T-helper 2 cell treated with Interferon-gamma antibody and Interleukin-4, amounts not matched to agents 5 μg/mL and 100 μg/mL, for 36 hours (primary cell): ENCODE measurements at regions not wholly inside any gene's neighbourhood (a gene's known extent, or its start where the extent isn't known, plus 50 kb on each side); places are given as distances from the start of the nearest gene placed in this dataset.

Experiments
- DNase-seq: peaks from one replicate; pipeline ENCODE4 v3.0.0; 2021; ENCODE audit warnings: low spot score
- H3K27ac Mint-ChIP-seq: one replicate; pipeline ENCODE4 v1.8.0; 2021; ENCODE audit warnings: mild to moderate bottlenecking, mixed read lengths
- H3K27me3 Mint-ChIP-seq: one replicate; pipeline ENCODE4 v1.8.0; 2021; ENCODE audit warnings: low read depth, mixed read lengths
- H3K36me3 Mint-ChIP-seq: one replicate; pipeline ENCODE4 v1.8.0; 2021; ENCODE audit warnings: low read depth, mixed read lengths
- H3K4me1 Mint-ChIP-seq: one replicate; pipeline ENCODE4 v1.8.0; 2021; ENCODE audit warnings: low read depth, mixed read lengths
- H3K4me3 Mint-ChIP-seq: one replicate; pipeline ENCODE4 v1.8.0; 2022; ENCODE audit warnings: mild to moderate bottlenecking, moderate library complexity, mixed read lengths
- H3K9me3 Mint-ChIP-seq: one replicate; pipeline ENCODE4 v1.8.0; 2021; ENCODE audit warnings: mixed read lengths

DNA sequence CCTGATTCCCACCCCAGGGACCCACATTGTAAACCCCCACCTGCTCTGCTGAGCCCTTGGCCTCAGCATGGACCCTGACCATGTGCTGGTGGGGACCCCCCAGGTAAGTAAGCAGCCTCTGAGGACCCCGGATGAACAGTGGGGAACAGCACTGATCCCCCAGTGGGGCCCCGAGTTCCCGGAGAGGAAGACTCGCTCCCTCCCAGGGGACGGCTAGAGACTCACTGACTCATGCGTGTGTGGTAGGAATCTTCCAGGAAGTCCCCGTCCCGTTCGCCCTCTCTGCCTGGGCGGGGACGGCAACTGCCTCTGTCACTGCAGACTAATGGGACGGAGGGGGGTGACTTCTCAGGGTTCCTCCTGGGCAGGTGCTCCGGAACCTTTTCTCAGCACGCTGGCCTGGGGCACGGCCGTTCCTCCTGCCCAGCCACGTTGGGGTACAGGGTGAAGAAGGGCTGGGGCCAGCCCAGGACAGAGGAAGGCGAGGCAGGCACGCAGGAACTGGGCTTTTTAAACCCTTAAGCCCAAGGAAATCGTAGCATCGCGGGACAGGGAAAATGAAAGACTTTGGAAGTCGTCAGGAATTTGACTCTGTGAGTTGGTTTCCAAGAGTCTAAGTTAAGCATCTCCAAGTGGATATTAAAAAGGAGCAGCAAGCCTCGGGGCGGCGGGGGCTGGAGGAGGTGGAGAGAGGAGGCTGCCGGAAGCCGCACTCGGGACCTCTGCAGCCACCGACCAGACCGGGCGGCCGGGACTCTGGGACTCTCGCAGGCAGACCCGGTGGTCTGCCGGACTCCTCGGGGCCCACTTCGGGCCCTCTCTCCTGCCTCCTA, 178.7 kb downstream of the SEC14L1 start:
- H3K27me3 Mint-ChIP-seq, result no peaks in the 10 kb centered on the region
- no peaks in the 10 kb centered on the region for H3K36me3 Mint-ChIP-seq
- peaks cover 27% of the 10 kb centered on the region for H3K4me1 Mint-ChIP-seq
- H3K9me3 Mint-ChIP-seq, result no peaks in the 10 kb centered on the region
- peak; percentile 73 for DNase-seq
- peak overlapping the region; percentile 93 for H3K4me3 Mint-ChIP-seq
- peak overlapping the region; percentile 84 for H3K27ac Mint-ChIP-seq

DNA sequence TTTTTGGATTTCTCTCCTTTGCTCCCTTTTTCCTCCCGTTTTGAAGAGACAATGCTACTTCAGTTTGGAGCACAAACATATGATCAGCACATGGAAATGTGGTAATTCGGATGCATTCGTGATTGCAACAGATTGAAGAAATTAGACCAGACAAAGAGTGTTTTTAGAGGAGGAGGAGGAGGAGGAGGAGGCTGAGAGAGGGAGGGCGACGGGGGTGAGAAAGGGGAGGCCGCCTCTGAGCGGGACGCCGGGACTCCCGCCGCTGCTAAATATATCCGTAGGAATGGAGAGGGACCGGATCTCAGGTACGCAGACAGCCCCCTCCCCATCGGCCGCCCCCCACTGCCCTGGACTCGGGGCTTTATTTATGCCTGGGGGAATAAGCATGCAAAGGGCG, 179.3 kb downstream of the SEC14L1 start:
- H3K27me3 Mint-ChIP-seq, result no peaks in the 10 kb centered on the region
- no peak for DNase-seq
- H3K36me3 Mint-ChIP-seq, result no peaks in the 10 kb centered on the region
- H3K9me3 Mint-ChIP-seq, result no peaks in the 10 kb centered on the region
- peak overlapping the region; percentile 93 for H3K4me3 Mint-ChIP-seq
- no peak overlapping the region for H3K27ac Mint-ChIP-seq
- peaks cover 32% of the 10 kb centered on the region for H3K4me1 Mint-ChIP-seq

- H3K36me3 Mint-ChIP-seq, result no peaks in the 10 kb centered on the region
- no peaks in the 10 kb centered on the region for H3K27me3 Mint-ChIP-seq
- DNase-seq, result no peak
- peaks cover 38% of the 10 kb centered on the region for H3K4me1 Mint-ChIP-seq
- no peaks in the 10 kb centered on the region for H3K9me3 Mint-ChIP-seq
- peak overlapping the region; percentile 65 for H3K4me3 Mint-ChIP-seq
- no peak overlapping the region for H3K27ac Mint-ChIP-seq
Measured at GRCh38 chr17:77320485-77321256, 179.9 kb downstream of the SEC14L1 start.

GRCh38 chr17:77321649-77322513, 181.1 kb downstream of the SEC14L1 start:
- DNase-seq, result no peak
- Mint-ChIP-seq H3K9me3 (no peaks in the 10 kb centered on the region), H3K4me1 (peaks cover 46% of the 10 kb centered on the region)

GRCh38 chr17:77322514-77323412, 182.0 kb downstream of the SEC14L1 start:
- no peaks in the 10 kb centered on the region for H3K27me3 Mint-ChIP-seq
- H3K36me3 Mint-ChIP-seq, result no peaks in the 10 kb centered on the region
- DNase-seq, result no peak
- no peak overlapping the region for H3K4me3 Mint-ChIP-seq
- no peak overlapping the region for H3K27ac Mint-ChIP-seq
- no peaks in the 10 kb centered on the region for H3K9me3 Mint-ChIP-seq
- H3K4me1 Mint-ChIP-seq, result peaks cover 46% of the 10 kb centered on the region

More at GRCh38 chr17:77321649-77322513, 181.1 kb downstream of the SEC14L1 start:
- H3K36me3 Mint-ChIP-seq, result no peaks in the 10 kb centered on the region
- H3K4me3 Mint-ChIP-seq, result no peak overlapping the region
- H3K27me3 Mint-ChIP-seq, result no peaks in the 10 kb centered on the region
- H3K27ac Mint-ChIP-seq, result no peak overlapping the region

DNA sequence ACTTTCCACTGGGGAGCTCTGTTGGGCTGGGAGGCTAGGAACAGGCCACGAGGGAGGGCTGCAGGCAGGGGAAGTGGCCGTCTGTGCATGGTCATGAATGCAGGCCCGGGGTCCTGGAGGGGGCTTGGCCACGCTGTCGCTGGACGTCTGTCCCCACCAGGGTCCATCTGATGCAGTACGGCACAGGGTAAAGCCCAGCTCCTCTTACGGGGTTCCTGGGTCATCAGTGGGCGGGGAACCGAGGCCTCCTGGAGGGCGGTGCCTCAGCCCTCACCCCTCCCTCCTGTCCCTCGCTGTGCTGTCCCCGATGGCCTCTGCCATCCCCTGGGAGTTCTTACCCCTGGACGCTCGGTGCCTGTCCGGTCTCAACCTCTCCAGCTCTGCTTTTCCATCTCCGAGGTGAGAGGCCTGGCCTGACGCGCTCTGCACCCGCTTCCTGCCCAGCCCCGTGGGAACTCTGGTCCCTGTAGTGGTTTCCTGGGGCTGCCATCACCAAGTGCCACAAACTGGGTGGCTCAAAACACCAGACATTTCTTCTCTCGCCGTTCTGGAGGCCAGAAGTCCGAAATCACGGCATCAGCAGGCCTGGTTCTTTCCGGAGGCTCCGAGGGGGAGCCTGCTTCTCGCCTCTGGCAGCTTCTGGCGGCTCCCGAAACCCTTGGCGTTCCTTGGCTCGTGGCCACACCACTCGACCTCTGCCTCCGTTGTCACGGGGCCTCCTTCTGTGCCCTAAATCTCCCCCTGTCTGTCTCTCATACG, 182.8 kb downstream of the SEC14L1 start:
- H3K36me3 Mint-ChIP-seq, result no peaks in the 10 kb centered on the region
- no peak overlapping the region for H3K27ac Mint-ChIP-seq
- no peak overlapping the region for H3K4me3 Mint-ChIP-seq
- no peak for DNase-seq
- no peaks in the 10 kb centered on the region for H3K27me3 Mint-ChIP-seq
- no peaks in the 10 kb centered on the region for H3K9me3 Mint-ChIP-seq
- H3K4me1 Mint-ChIP-seq, result peaks cover 50% of the 10 kb centered on the region

DNA sequence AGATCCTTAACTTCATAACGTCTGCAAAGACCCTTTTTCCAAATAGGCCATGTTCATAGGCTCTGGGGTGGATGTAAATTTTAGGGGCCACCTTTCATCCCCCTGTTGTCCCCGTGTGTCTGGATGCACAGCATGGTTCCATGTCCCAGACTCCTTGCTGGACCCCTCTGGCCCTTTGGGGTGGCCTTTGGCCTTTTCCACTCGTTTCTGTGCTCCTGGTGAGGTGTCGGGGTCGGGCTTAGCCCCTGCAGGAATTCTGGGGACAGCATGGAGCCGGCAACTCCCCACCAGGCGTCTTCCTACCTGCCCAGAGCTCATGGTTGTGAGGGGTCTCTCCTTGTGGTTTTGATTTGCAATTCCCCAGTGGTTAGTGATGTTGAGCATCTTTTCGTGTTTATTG, 183.5 kb downstream of the SEC14L1 start:
- DNase-seq, result no peak
- peaks cover 47% of the 10 kb centered on the region for H3K4me1 Mint-ChIP-seq
- no peak overlapping the region for H3K4me3 Mint-ChIP-seq
- H3K27me3 Mint-ChIP-seq, result no peaks in the 10 kb centered on the region
- H3K27ac Mint-ChIP-seq, result no peak overlapping the region
- H3K9me3 Mint-ChIP-seq, result no peaks in the 10 kb centered on the region
- H3K36me3 Mint-ChIP-seq, result no peaks in the 10 kb centered on the region

DNA sequence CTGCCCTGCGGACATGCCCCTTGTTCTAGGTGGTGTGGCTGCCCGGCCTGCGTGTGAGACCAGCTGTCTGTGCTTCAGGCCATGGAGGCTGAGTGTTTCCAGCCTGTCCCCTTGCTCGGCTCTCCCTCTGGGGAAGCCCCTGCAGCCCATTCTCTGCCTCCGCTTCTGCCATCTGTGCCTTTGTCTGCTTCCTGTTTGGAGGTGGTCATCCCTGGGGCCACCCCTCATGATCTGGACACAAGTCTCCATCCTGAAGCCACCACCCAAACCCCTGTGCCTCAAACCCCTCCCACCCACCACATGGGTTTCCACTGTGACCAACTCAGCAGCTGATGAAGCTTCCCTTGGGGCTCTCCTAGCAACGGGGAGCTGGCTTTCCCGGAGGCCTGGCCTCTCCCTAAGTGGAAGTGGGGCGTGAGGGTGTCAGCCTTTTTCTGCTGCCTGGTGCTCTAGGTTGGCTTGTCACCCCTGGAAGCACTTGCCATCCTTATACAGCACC, 184.9 kb downstream of the SEC14L1 start:
- Mint-ChIP-seq H3K27me3 (no peaks in the 10 kb centered on the region), H3K36me3 (no peaks in the 10 kb centered on the region), H3K4me3 (peak overlapping the region; percentile 56), H3K4me1 (peaks cover 37% of the 10 kb centered on the region), H3K27ac (peak overlapping the region; percentile 87), H3K9me3 (no peaks in the 10 kb centered on the region)
- no peak for DNase-seq

- H3K27me3 Mint-ChIP-seq, result no peaks in the 10 kb centered on the region
- H3K27ac Mint-ChIP-seq, result peak overlapping the region; percentile 69
- peaks cover 37% of the 10 kb centered on the region for H3K4me1 Mint-ChIP-seq
- no peaks in the 10 kb centered on the region for H3K9me3 Mint-ChIP-seq
- H3K4me3 Mint-ChIP-seq, result no peak overlapping the region
- DNase-seq, result no peak
- H3K36me3 Mint-ChIP-seq, result no peaks in the 10 kb centered on the region
Measured at GRCh38 chr17:77326076-77326591, 185.4 kb downstream of the SEC14L1 start.

GRCh38 chr17:77326636-77327035, 185.9 kb downstream of the SEC14L1 start:
- H3K4me3 Mint-ChIP-seq, result no peak overlapping the region
- H3K27ac Mint-ChIP-seq, result no peak overlapping the region
- H3K9me3 Mint-ChIP-seq, result no peaks in the 10 kb centered on the region
- no peaks in the 10 kb centered on the region for H3K27me3 Mint-ChIP-seq
- DNase-seq, result no peak
- H3K4me1 Mint-ChIP-seq, result peaks cover 42% of the 10 kb centered on the region
- H3K36me3 Mint-ChIP-seq, result no peaks in the 10 kb centered on the region

GRCh38 chr17:77327181-77327565, 186.4 kb downstream of the SEC14L1 start:
- peaks cover 47% of the 10 kb centered on the region for H3K4me1 Mint-ChIP-seq
- no peak overlapping the region for H3K4me3 Mint-ChIP-seq
- H3K9me3 Mint-ChIP-seq, result no peaks in the 10 kb centered on the region
- H3K27me3 Mint-ChIP-seq, result no peaks in the 10 kb centered on the region
- no peak for DNase-seq
- H3K36me3 Mint-ChIP-seq, result peaks cover under 1% of the 10 kb centered on the region
- H3K27ac Mint-ChIP-seq, result no peak overlapping the region
